Testis (tissue), 2 donors: ENCODE measurements at regions not wholly inside any gene's neighbourhood (a gene's known extent, or its start where the extent isn't known, plus 50 kb on each side); places are given as distances from the start of the nearest gene placed in this dataset.

Experiments
- POLR2A ChIP-seq: fragments of 450-650 bp; IDR thresholded peaks from one replicate; pipeline ENCODE4 v1.6.1; 2017; ENCODE audit warnings: antibody characterized with exemption, mild to moderate bottlenecking, moderate library complexity
- TF ChIP-seq, protein P1 (sequence below), 3 experiments: fragments of 450-650 bp in 2 of 3; fragments of 200-600 bp in 1 of 3; sonication (generic) in 1 of 3; IDR thresholded peaks; one replicate each; pipeline ENCODE4 v1.5.1; 2016 to 2019; ENCODE audit warnings: antibody characterized with exemption in 3 of 3, mild to moderate bottlenecking in 2 of 3, moderate library complexity in 1 of 3

DNA sequence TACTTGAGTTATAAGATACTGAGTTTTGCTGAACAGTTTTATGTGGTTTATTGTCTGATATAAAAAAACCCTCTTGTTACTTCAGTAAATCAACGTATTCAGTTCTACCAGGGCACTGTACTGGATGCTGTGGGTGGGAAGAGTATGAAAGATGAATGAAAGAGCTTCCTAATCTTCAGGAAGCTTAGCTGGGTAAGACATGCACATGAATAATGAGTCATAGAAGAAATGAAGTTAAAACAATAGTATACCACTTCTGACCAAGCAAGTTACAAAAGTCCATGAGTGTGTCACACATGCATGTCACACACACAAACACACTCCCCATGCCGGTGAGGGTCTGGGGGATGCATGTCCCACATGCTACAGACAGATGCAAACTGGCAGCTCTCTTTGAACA is 105.9 kb downstream of the SIPA1L2 start:
- TF ChIP-seq, protein P1, sequence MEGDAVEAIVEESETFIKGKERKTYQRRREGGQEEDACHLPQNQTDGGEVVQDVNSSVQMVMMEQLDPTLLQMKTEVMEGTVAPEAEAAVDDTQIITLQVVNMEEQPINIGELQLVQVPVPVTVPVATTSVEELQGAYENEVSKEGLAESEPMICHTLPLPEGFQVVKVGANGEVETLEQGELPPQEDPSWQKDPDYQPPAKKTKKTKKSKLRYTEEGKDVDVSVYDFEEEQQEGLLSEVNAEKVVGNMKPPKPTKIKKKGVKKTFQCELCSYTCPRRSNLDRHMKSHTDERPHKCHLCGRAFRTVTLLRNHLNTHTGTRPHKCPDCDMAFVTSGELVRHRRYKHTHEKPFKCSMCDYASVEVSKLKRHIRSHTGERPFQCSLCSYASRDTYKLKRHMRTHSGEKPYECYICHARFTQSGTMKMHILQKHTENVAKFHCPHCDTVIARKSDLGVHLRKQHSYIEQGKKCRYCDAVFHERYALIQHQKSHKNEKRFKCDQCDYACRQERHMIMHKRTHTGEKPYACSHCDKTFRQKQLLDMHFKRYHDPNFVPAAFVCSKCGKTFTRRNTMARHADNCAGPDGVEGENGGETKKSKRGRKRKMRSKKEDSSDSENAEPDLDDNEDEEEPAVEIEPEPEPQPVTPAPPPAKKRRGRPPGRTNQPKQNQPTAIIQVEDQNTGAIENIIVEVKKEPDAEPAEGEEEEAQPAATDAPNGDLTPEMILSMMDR (IDR thresholded peaks at IDR 0.05), result no peak
- no peak for TF ChIP-seq POLR2A
